Fibroblast of pulmonary artery (primary cell): ENCODE measurements at regions not wholly inside any gene's neighbourhood (a gene's known extent, or its start where the extent isn't known, plus 50 kb on each side); places are given as distances from the start of the nearest gene placed in this dataset.

Experiments used
- DNase-seq: peaks from one replicate; pipeline ENCODE4 v3.0.0-alpha.2; 2010; ENCODE audit warnings: low read depth
- H3K4me3 ChIP-seq: replicated peaks from 2 replicates; pipeline ENCODE4 v1.5.1; 2011; ENCODE audit warnings: low read depth, mild to moderate bottlenecking, control low read depth, low read length, moderate library complexity
- TF ChIP-seq, protein P1 (sequence below): IDR thresholded peaks from 2 replicates; pipeline ENCODE4 v1.5.1; 2011; ENCODE audit warnings: mild to moderate bottlenecking, control low read depth, low read length, inconsistent platforms; ENCODE audit errors: missing control alignments

DNA sequence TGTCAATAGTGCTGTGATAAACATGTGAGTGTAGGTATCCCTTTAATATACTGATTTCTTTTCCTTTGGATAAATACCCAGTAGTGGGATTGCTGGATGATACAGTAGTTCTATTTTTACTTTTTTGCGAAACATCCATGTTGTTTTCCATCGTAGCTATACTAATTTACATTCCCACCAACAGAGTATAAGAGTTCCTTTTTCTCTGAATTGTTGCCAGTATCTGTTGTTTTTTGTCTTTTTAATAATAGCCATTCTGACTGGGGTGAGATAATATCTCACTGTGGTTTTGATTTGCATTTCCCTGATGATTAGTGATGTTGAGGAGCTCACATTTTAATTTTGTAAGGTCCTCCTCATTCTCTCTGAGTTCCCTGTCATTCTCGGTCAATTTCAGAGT lies 71.1 kb upstream of the NFIL3 start:
- H3K4me3 ChIP-seq = no peak overlapping the region
- TF ChIP-seq, protein P1, sequence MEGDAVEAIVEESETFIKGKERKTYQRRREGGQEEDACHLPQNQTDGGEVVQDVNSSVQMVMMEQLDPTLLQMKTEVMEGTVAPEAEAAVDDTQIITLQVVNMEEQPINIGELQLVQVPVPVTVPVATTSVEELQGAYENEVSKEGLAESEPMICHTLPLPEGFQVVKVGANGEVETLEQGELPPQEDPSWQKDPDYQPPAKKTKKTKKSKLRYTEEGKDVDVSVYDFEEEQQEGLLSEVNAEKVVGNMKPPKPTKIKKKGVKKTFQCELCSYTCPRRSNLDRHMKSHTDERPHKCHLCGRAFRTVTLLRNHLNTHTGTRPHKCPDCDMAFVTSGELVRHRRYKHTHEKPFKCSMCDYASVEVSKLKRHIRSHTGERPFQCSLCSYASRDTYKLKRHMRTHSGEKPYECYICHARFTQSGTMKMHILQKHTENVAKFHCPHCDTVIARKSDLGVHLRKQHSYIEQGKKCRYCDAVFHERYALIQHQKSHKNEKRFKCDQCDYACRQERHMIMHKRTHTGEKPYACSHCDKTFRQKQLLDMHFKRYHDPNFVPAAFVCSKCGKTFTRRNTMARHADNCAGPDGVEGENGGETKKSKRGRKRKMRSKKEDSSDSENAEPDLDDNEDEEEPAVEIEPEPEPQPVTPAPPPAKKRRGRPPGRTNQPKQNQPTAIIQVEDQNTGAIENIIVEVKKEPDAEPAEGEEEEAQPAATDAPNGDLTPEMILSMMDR = no peak
- no peak for DNase-seq

DNA sequence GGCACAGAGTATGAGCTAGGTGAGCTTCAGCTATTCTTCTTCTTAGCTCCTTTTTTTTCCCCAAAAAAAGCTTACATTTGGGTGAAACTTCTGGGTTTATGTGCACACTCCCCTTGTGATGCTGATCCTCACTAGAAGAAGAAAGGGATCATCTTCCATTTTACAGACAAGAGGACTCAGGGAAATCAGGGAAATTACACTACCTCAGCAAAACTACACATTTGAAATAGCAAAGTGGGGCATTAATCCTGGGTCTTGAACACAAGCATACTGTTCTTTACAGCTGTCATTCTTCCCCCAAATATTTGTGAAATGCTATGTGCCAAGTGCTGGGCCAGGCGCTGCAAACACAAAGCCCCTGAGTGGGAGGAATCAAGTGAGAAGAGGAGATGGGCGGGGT lies 68.6 kb upstream of the NFIL3 start:
- TF ChIP-seq, protein P1 = no peak
- no peak overlapping the region for H3K4me3 ChIP-seq
- DNase-seq = no peak

DNA sequence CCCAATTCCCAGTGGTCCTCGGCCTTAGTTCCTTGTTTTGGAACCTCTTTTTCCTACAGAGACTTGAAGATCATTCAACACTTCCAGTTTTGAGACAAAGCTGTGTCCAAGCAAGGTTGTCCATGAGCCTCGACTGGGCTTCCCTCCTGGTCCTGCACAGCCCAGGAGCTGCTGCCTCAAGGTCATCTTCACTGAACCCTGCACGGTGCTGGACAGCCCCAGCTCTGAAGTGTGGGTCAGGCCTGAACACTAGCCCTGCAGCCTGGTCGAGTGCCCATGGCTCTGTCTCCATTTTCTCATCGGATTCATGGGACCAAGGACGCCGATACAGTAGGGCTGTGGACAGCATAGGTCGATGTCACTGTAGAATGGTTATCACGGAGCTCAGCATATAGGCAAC lies 68.0 kb upstream of the NFIL3 start:
- TF ChIP-seq, protein P1 = no peak
- DNase-seq = no peak

DNA sequence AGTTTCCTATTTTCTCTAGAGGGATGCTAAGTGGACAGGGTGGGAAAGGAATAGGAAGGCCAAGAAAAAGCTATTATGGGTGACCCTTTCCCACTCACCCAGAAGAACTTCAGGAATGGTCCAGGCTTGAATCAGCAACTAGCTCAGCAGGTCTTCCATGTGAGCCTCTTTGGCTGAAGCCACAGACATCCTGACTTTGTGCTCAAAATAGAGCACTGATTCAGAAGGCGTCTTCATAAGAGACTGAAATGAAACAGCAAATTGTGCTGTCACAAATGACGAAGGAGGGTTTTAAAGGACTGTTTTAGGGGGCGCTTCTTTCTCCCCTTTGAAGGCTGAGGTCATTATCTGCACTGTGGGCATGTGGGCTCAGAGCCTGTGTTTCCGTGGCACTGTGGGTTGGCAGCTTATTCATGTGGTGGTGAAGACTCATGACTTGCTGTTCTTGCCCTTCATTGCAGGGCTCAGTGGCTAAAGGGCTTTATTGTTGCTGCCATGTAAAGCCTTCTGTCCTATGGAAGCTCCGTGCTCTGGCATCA lies 65.8 kb upstream of the NFIL3 start:
- TF ChIP-seq, protein P1 = no peak
- no peak overlapping the region for H3K4me3 ChIP-seq
- DNase-seq = no peak

More for the DNA sequence above, 68.0 kb upstream of the NFIL3 start:
- H3K4me3 ChIP-seq = no peak overlapping the region

DNA sequence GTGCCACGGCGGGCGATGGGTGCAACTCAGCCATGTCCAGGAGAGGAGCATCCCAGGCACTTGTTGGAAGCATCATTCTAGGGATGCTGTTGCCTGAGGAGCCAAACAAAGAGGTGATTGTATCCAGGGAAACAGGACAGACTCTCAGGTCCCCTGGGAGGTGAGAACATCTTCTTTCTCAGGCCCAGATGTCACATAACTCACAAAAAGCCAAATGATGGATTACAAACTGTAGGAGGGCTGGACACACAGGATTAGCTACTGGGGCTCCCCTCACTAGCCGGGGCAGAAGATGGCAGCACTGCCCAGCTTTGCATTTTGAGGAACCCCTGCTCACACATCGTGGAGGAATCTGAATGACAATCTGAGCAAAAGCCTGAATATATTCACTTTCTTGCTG lies 64.7 kb upstream of the NFIL3 start:
- DNase-seq = no peak
- TF ChIP-seq, protein P1 = no peak
- no peak overlapping the region for H3K4me3 ChIP-seq

DNA sequence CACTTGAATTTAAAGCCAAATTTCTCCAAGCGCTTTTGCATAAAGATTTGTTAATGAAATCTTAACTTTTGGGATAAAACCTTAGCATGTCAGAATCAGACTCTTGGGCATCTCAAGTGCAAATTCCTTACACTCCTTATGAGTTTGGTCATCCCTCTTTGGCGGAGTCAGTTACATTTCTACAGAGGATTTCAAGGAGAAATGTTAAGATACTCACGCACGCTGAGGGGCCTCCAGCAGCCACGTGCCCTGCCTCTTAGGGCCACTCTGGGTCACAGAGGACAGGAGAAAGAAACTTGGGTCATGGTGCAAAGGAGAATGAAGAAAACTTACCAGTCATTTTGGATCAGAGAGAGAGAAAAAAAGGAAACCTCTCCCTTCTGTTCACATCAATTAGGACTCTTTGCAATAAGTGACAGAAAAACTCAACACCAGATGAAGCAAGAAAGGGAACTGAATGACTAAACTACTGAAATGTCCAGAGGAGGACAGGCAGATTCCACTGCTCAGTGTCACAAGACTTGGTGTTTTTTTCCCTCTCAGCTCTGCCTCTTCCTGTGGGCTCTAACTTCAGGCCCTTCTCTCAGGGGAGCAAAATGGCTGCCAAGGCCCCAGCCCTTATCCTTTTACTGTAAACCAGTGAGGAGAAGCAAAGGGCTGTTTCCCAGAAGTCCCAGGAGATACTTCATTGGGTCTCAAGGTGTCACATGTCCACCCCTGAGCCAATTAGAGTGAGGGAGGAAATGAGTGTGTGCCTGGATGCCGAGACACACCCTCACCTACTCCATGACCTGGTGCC lies 63.3 kb upstream of the NFIL3 start:
- TF ChIP-seq, protein P1 = no peak
- DNase-seq = peak; percentile 58
- H3K4me3 ChIP-seq = no peak overlapping the region

DNA sequence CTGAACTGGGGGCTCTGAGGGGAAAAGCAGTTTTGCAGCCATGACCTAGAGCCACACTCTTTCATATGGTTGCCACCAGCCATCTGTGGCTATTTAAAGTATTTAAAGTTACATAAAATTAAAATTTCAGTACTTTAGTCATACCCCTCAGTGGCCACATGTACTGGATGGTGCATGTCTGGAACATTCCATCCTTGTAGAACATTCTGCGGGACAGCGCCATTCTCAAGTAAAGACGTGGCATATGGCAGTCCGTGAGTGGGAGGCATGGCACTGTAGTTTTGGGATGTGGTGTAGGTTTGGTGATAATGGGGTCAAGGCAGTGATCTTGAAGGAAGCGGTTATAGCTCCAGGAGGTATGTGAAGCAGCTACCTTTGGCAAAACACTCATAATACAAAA lies 61.4 kb upstream of the NFIL3 start:
- H3K4me3 ChIP-seq = no peak overlapping the region
- TF ChIP-seq, protein P1 = no peak
- DNase-seq = no peak
